ENCODE measurements at regions not wholly inside any gene's neighbourhood (a gene's known extent, or its start where the extent isn't known, plus 50 kb on each side); places are given as distances from the start of the nearest gene placed in this dataset.

- TF ChIP-seq CTCF (conservative IDR thresholded peaks at IDR 0.05 in 1 of 2, IDR thresholded peaks at IDR 0.05 in 1 of 2; ENCODE audit: extremely low read depth in 1 of 2, insufficient read depth in 1 of 2, low read depth in 1 of 2, low read length in 2 of 2) (peak; percentile 93 to 94), EZH2 (IDR thresholded peaks at IDR 0.05; ENCODE audit: borderline replicate concordance, low read length) (no peak)
These were observed 473.6 kb upstream of the TNC start for GRCh38 chr9:115591584-115591984.

Data from mammary epithelial cell (primary cell).